HG03045 (cell line): ENCODE measurements at regions not wholly inside any gene's neighbourhood (a gene's known extent, or its start where the extent isn't known, plus 50 kb on each side); places are given as distances from the start of the nearest gene placed in this dataset.
"Not testable (repeated sequence)": the region's sequence is repeated elsewhere in the genome, so short reads cannot be mapped to it uniquely, and the experiment has no call there.

Experiments used
- ATAC-seq: cut with Tn5 transposase; IDR thresholded peaks from one replicate; pipeline ENCODE4 v1.9.1; 2021; ENCODE audit warnings: mild to moderate bottlenecking, moderate library complexity; ENCODE audit not compliant: unreplicated experiment

DNA sequence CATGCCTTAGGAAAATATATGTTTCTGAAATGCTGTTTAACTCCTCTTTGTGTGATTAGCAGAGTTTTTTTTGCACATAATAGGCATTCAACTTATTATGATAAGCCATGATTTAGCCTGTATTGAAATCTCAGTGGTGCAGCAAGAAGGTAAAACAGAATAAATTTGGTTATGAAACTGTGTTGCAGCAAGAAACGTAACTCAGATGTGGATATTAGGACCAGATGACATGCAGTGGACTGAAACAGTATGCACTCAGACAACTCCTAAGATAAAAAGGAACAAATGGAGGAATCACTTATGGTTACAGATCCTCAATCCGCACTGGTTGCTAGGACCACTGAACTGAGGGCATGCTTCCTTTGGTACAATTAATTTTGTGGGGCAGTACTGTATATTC is 254.2 kb upstream of the HSF2 start:
- ATAC-seq = no peak

DNA sequence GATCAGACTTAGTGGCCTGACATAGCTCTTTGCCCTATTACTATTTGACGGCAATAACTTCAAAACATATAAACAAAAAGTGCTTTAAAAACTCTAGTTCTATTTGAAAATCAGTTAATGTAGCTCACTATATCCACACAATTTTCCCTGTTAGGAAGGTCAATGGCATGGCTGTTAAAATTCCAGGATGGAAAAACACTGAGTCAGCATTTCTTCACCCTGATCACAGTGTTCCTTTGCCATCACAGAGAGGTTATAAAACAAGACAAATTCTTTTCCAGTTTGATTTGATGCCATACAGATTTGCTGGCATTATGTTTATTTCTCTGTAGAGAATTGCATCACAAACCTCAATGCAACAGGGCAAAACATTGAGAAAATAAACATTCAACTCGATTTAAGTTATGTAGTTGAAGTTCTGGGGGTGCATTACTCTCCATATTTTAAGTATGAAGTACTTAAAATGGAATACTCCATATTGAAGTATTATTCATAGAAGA is 253.7 kb upstream of the HSF2 start:
- ATAC-seq = no peak

DNA sequence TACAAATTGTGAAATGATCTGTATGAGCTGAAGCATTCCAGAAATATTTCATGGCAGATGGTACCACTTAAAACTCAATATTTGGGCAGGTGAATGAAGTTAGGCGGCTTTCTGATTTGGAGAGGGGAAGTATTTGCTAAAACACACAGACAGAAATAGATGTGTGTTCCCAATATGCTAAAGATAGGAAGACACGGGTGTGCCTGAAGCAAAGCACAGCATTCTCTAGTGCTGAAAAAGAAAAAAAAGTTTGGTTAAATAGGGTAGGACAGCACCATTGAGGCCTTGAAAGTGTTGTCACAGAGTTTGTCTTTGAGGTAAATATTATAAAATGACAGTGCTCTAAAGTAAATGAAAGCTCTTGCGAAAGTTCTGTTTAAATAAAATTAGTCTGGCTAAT is 252.2 kb upstream of the HSF2 start:
- no peak for ATAC-seq

DNA sequence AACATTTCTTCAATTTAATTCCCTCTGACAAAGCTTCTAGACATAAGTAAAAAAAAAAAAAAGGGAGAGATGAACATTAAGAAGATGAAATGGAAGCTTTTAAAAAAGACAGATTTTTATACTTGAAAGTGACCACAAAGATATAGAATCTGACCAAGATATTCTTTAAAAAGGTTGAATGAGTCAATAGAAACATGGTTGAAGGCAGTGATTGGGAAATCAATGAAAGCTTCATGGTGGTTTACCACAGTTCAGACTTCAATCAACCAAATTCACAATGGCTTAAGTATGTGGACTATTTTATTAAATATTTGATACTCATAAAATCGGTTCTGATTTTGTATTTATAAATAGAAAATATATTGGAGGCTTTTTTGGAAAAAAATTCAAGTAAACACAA is 248.4 kb upstream of the HSF2 start:
- ATAC-seq = no peak

DNA sequence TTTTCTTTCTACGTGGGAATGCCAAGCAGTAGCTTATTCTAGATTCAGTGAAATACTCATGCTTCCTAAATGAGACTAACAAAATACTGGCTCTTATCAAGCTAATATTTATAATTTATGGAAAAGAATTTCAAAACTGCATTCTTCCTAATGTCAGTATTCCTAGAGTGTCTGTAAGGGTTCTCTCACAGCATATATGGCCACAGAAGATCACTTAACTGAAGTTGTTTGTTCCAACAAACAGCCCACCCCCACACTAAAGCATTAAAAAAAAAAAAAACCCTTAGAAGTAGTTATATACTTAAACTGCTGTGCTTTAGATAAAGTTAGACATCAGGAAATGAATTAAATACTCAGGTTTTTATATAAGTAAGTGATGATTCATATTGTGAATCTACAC is 247.7 kb upstream of the HSF2 start:
- ATAC-seq = no peak

DNA sequence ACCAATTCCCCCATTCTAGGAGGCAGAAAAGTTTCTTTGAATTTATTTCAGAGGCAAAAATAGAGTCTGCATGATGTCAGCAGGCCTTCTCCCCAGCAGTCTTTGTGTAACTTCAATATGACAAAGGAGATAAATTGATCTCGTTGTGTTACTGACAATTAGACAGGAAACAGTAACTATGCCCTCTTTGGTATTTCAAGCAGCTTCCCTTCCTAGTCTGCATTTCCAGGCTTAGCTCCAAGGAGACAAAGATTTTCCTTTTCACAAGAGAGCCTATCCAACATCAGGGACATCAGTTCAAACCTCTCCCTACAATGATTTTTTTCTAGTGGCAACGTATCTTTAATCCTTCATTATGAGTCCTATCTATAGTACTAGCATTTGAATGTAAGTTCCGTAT is 245.9 kb upstream of the HSF2 start:
- ATAC-seq = no peak

DNA sequence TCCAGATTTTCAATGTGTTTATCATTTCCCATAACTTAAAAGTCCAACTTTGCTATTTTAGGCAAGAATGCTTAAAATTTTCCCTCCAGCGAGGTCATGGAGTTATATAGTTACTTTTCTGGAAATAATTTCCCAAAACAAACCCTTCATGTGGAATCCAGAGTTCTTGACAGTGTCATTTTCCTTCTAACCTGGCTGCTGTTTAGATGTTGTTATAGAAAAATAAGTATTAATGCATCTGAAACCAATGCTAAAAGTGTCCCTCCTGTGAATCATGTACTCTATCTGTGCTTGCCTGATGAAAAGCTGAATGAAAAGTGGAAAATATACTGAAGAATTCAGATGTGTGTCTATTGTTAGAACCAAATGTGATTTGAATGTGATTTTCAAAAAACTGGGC is 245.3 kb upstream of the HSF2 start:
- ATAC-seq = no peak

DNA sequence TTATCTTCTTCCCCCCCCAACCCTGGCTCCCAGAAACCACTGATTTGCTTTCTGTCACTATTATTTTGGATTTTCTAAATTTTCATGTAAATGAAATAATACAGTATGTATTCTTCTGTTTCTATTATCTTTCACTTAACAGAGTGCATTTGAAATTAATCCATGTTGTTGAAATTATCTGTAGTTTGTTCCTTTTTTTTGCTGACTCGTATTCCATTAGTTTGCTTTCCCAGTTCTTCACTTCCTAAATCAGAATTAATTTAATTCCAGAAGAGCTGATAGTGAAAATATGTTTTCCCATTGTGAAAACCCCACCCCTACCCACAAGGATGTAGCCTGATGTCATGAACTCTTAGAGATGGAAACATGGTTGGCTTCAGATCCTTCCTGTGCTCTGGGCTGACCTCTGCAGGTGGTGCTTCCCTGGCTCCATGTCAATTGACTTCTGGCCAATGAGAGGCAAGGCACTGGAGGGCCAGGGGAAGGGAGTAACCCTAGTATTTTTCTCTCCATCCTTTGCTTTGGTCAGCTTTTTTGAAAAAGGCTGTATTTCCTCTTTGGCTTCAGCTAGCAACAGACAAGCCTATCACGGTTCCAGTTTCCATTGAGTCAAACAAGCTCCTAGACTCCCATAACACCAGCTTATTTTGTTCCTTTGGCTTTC is 244.4 kb upstream of the HSF2 start:
- ATAC-seq = no peak

DNA sequence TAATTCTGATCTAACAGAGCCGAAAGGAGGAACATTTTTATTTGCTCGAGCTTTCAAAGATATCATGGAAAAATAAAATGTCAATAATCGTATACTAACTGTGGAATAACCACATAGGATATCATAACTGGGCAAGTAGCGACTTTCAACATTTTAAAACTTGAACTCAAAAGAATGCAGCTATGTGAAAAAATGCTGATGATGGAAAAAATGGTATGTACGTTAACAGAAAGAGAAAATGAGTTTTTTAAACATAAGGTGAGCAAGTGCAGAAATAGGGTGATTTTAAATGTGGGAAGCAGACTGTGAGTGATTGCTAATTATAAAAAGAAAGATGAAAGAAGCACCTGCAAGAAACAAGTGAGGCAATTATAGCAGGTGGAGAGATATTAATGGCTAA is 238.3 kb upstream of the HSF2 start:
- ATAC-seq = no peak

DNA sequence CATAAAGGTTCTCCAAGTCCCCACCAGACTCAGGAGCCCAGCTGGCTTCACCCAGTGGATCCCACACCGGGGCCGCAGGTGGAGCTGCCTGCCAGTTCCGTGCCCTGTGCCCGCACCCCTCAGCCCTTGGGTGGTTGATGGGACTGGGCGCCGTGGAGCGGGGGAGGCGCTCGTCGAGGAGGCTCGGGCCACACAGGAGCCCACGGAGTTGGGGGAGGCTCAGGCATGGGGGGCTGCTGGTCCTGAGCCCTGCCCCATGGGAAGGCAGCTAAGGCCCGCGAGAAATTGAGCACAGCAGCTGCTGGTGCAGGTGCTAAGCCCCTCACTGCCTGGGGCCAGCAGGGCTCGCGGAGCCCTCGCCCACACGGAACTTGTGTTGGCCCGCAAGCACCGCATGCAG is 234.4 kb upstream of the HSF2 start:
- ATAC-seq = no peak

DNA sequence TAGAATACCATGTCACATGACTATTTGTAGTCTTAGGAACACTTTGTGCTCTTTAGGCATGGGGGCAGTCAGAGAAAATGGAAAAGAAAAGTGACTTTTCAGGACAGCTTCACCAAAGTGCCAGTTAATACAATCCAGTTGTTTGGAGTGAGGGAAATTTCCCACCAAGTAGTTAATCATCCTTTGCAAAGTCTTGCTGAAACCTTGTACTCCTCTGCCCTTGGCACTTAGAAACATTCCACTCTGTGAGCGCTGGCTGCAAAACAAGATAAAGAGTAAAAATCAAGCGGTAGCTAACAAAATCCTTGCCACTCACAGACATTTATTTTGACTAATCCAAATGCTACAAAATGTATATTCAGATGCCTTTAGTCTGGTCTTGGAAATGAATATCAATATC is 229.2 kb upstream of the HSF2 start:
- no peak for ATAC-seq

DNA sequence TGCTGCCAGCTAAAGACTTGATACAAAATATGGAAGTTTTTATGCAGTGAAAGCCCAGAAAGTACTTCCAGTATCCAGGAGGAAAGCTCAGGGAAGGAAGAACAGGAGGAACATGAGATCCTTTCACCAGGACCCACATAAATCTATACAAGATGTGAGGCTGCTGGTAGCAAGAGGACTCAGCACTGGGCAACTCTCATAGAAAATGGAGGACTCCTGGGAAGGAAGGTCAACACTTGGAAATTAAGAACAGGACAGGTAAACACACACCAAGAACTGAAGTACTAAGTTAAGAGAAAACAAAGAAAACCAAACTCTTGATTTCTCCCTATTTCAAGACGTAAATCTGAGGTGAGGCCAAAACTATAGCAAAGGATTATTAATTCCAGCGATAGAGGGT is 220.5 kb upstream of the HSF2 start:
- ATAC-seq = no peak

DNA sequence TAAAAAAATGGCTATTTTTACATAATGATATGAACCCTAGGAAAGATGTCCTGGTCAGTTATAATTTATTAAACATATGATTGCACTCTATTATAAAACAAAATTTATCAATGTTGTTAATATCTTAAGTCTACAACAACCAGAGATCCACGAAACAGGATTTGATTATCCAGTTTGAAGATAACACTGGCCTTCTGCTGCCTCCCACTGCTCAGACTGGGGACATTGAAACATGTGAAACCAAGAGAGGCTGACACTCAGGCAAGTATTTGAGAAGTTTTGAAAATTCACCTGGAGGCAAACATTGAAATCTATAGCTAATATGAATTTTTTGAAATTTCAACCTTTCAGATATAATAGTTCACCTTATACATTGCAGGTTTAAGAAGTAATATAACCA is 219.3 kb upstream of the HSF2 start:
- no peak for ATAC-seq

DNA sequence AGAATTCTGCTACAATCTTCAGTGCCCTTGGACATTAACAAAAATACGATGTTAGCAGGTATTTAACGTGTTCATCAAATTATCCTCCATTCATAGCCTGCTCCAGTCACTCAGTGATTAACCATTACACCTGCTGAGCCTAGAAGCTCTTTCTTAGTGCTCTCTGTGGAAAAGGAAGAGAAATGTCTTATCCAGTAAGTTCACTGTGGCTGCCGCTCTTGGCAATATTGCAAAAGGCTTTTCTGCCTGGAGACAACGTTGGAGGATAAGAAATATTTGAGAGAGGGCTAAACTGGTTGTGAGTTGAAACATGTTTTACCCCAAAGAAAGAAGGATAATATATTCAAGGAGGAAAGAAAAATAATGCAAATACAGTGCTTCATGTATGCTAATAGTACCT is 217.4 kb upstream of the HSF2 start:
- ATAC-seq = no peak

DNA sequence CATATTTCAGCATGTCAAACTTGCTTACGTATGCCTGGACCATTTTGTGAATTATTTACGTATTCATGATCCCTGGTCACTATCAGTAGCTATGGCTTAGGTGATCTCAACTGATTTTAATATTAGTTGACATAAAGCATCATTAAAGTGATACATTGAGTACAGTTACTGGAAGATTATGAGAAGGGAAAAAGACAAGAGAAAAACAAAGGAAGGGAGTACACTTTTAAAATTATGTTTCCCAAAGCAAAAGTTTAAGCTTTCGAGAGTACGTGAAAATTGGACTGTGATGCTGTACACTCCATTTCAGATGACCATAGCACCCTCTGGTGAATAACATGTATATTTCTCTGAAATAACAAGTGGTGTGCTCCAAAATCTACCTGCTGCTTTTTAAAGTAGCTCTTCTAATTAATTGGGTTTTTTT is 215.0 kb upstream of the HSF2 start:
- ATAC-seq = no peak

DNA sequence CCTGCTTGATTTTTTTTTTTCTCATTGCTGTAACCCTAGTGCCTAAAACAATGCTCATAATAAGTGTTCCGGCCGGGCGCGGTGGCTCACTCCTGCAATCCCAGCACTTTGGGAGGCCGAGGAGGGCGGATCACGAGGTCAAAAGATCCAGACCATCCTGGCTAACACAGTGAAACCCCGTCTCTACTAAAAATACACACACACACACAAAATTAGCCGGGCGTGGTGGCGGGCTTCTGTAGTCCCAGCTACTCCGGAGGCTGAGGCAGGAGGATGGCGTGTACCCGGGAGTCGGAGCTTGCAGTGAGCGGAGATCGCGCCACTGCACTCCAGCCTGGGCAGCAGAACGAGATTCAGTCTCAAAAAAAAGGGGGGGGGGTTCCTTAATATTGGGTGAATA is 214.0 kb upstream of the HSF2 start:
- ATAC-seq = not testable (repeated sequence)

DNA sequence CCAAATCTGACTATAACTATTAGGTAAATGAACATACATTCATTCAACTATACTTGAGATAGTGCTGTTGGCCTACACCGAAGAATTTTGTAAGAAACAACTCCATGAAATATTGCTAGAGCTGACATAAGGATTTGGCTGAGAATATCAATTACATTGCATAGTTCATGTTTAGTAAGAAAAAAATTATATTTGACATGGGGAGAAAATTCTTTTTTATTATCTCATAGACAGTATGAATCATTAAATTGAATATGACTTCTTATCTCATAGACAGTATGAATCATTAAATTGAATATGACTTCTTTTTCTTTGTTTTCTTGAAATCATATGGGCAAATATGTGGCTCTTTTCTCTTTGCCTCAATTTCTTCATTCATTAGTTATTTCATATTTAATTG is 212.3 kb upstream of the HSF2 start:
- ATAC-seq = no peak

DNA sequence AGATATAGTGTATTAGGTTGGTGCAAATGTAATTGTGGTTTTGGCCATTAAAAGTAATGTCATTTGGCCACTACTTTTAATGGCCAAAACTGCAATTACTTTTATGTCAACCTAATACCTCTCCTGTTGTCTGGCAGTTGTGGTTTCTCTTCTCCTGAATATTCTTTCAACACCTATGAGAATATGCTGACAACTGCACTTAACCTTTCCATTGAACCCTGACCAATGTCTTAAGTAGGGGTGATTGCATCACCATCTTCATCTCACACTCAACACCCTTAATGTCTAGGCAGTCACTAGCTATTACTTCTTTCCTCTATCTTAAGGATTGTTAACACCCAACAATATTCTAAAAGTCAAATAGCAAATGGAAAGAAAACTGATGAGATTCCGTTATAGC is 200.5 kb upstream of the HSF2 start:
- no peak for ATAC-seq

DNA sequence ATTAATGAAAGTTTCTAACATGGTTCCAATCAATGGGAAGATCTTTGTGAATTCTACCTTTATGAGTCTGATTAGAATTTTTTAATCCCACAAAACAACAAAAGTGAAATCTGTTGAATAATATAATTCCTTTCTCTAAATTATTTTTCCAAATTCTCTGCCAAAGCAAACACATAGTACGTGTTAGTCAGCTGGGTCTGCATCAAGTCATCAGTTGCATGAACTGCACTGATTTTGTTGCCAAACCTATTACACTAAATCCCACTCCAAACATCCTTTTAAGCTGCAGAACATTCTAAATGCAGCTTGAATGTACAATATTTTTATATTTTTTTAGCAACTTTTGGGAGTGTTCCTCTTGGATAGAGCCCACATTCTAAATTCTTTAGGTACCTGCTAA is 199.0 kb upstream of the HSF2 start:
- ATAC-seq = no peak

DNA sequence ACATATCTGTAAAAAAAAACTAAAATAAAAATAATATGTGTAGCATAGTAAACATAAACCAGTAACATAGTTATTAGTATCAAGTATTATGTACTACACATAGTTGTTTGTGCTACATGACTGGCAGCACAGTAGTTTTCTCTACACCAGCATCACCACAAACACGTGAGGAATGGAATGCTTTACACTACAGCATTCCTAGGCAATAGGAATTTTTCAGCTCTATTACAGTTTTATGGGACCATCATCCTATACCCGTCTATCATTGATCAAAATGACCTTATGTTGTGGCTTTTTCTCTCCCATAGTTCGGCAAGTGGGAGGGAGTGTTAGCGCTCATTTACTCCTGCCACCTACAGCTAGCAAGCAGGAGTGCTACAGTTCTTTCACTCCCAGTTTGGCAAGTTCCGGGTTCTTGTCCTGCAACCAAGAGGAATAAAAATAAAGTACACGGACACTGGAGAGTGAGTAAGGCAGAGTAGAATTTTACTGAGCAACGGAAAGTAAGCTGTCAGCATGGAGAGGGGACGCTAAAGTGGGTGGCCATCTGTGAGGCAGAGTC is 196.8 kb upstream of the HSF2 start:
- no peak for ATAC-seq

DNA sequence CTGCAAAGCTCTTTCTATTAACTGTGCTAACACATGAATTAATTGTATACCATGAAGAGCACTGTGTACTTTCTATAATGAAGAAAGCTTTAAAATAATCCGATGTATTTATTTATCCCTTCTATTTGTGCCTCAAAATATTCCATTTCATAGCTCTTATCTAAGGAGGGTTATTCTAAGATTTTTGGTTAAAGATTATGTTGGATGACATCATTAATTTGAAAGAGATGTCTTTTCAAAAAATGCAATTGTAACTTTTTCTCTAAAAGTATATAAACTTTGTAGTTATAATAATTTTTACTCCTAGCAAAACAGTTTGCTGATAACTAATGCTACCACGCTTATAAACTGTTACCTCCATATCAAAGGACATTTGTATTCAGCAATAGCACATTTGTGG is 192.4 kb upstream of the HSF2 start:
- no peak for ATAC-seq

DNA sequence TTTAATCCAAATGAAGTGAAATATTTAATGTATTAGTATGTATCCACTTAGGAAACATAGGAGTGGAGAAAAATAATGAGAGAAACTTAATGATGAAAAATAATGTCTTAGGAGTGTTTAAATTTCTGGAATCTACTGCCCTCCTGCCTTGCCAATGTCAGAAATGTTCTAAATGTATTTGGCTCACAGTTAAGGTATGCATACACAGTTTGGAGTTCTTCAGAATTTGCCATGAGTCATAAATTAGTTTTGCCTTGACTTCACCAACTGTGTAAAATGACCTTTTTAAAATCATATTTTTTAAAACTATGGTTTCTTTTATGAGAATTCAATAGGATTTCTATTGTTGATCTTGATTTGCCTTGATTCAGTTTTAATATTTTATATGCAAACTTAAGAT is 191.7 kb upstream of the HSF2 start:
- no peak for ATAC-seq
